K562 (cell line): ENCODE measurements at regions not wholly inside any gene's neighbourhood (a gene's known extent, or its start where the extent isn't known, plus 50 kb on each side); places are given as distances from the start of the nearest gene placed in this dataset.

Source experiments
- ATAC-seq: fragments of 200-7000 bp; cut with Tn5 transposase; 3 replicates; pipeline ENCODE4 v1.9.1; 2020; ENCODE audit warnings: moderate library complexity
- BruUV-seq: library from RNA; stranded (reverse); fragments of 400-500 nt; replicated peaks from 2 replicates; lab custom pipeline; 2021; lab: Mats Ljungman, UMichigan
- CTCF ChIA-PET: fragments of 300-600 bp; formaldehyde crosslinking; extraction: SDS; loops from one replicate; lab custom pipeline; 2021; ENCODE audit warnings: low intra/inter-chr PET ratio; lab: Yijun Ruan, JAX
- POLR2A ChIA-PET: fragments of 300-600, 350-650 bp; sonication (Branson Sonifier 250); formaldehyde crosslinking; extraction: SDS; loops from one replicate; lab custom pipeline; 2021; ENCODE audit warnings: antibody characterized with exemption, inconsistent platforms; lab: Yijun Ruan, JAX
- DNase-seq, 4 experiments: peaks; one replicate each; pipeline versions ENCODE4 v3.0.0 to v3.0.0-alpha.2; 2011 to 2018; ENCODE audit warnings: low spot score in 3 of 4, mixed read lengths in 3 of 4; ENCODE audit errors: extremely low read depth in 1 of 4
- FAIRE-seq: peaks from 2 replicates; lab custom pipeline; 2011; peaks lifted over from hg19 to GRCh38; lab: Jason Lieb, UNC
- H2AFZ ChIP-seq: 2 replicates; pipeline ENCODE4 v1.6.0; 2011; ENCODE audit warnings: low read depth, low read length, control low read depth, inconsistent platforms
- H3K27ac ChIP-seq: fragments of 200-600 bp; 3 replicates; pipeline ENCODE4 v1.8.0; 2011; ENCODE audit warnings: low read depth, mild to moderate bottlenecking, control low read depth, inconsistent platforms, low read length, moderate library complexity, mixed read lengths; ENCODE audit errors: extremely low read depth
- H3K27me3 ChIP-seq, 2 experiments: fragments of 300-600 bp in 1 of 2; 2 replicates in 1 of 2; 3 replicates in 1 of 2; pipeline versions ENCODE4 v1.6.0 to v1.8.0; 2011; ENCODE audit warnings: inconsistent platforms in 2 of 2, low read length in 2 of 2, mild to moderate bottlenecking in 1 of 2, mixed read lengths in 1 of 2, moderate library complexity in 1 of 2; ENCODE audit not compliant: control insufficient read depth in 2 of 2, insufficient read depth in 2 of 2
- H3K36me3 ChIP-seq: fragments of 300-600 bp; 3 replicates; pipeline ENCODE4 v1.8.0; 2011; ENCODE audit warnings: mild to moderate bottlenecking, low read length, inconsistent platforms; ENCODE audit not compliant: control insufficient read depth, insufficient read depth
- H3K4me1 ChIP-seq, 2 experiments: fragments of 200-600 bp in 1 of 2; replicated peaks in 1 of 2; 2 replicates in 1 of 2; 3 replicates in 1 of 2; pipeline versions ENCODE4 v1.5.1 to v1.8.0; 2011; ENCODE audit warnings: inconsistent platforms in 2 of 2, low read length in 2 of 2, mild to moderate bottlenecking in 1 of 2, mixed read lengths in 1 of 2, moderate library complexity in 1 of 2; ENCODE audit not compliant: control insufficient read depth in 2 of 2, insufficient read depth in 2 of 2
- H3K4me2 ChIP-seq: 2 replicates; pipeline ENCODE4 v1.6.1; 2011; ENCODE audit warnings: low read length, control low read depth, inconsistent platforms, mixed read lengths; ENCODE audit not compliant: insufficient read depth
- H3K4me3 ChIP-seq: fragments of 200-600 bp; sonication (generic), shearing (Covaris generic); 2 replicates; pipeline ENCODE4 v1.5.1; 2016; ENCODE audit warnings: control low read depth, inconsistent platforms
- H3K79me2 ChIP-seq: fragments of 200-600 bp; 3 replicates; pipeline ENCODE4 v1.8.0; 2011; ENCODE audit warnings: low read length, inconsistent platforms; ENCODE audit not compliant: control insufficient read depth, insufficient read depth
- H3K9ac ChIP-seq, 2 experiments: 2 replicates each; pipeline versions ENCODE4 v1.6.0 to v1.6.1; 2011; ENCODE audit warnings: low read depth in 2 of 2, low read length in 2 of 2, control low read depth in 1 of 2, inconsistent platforms in 1 of 2, mild to moderate bottlenecking in 1 of 2, mixed read lengths in 1 of 2; ENCODE audit not compliant: insufficient read depth in 1 of 2
- H3K9me1 ChIP-seq: one replicate; pipeline ENCODE4 v1.6.0; 2011; ENCODE audit warnings: inconsistent platforms, mild to moderate bottlenecking, low read length, moderate library complexity; ENCODE audit not compliant: control insufficient read depth, insufficient read depth
- H3K9me3 ChIP-seq: replicated peaks from 2 replicates; pipeline ENCODE4 v1.5.1; 2011; ENCODE audit warnings: low read depth, low read length, inconsistent platforms; ENCODE audit not compliant: control insufficient read depth, insufficient read depth
- H4K20me1 ChIP-seq: replicated peaks from 2 replicates; pipeline ENCODE4 v1.6.1; 2011; ENCODE audit warnings: low read length, inconsistent platforms, mixed read lengths; ENCODE audit not compliant: control insufficient read depth, insufficient read depth
- BDP1 ChIP-seq: IDR thresholded peaks from 3 replicates; pipeline ENCODE4 v1.6.1; 2011; ENCODE audit not compliant: insufficient read length, insufficient read depth
- KAT8 ChIP-seq: fragments of 450-650 bp; IDR thresholded peaks from 2 replicates; pipeline ENCODE4 v1.6.1; 2016; ENCODE audit warnings: low read depth, mild to moderate bottlenecking
- KDM5B ChIP-seq: fragments of 200-600 bp; sonication (generic); IDR thresholded peaks from 2 replicates; pipeline ENCODE4 v1.6.1; 2012; ENCODE audit warnings: low read depth, mild to moderate bottlenecking, moderate library complexity, low read length, control low read depth, inconsistent platforms; ENCODE audit not compliant: insufficient replicate concordance
- MAFG ChIP-seq: fragments of 450-650 bp; conservative IDR thresholded peaks from 2 replicates; pipeline ENCODE4 v1.6.1; 2016; ENCODE audit warnings: missing genetic modification characterization, missing compliant biosample characterization
- MITF ChIP-seq: IDR thresholded peaks from 2 replicates; pipeline ENCODE4 v1.6.1; 2014; ENCODE audit warnings: antibody characterized with exemption
- MLX ChIP-seq, 2 experiments: fragments of 450-650 bp in 1 of 2; sonication (generic) in 1 of 2; formaldehyde crosslinking; conservative IDR thresholded peaks; 2 replicates each; pipeline versions ENCODE4 v1.4.0 to v1.8.1; 2020 to 2022; ENCODE audit warnings: mild to moderate bottlenecking in 1 of 2, missing genetic modification reagents in 1 of 2
- NCOR1 ChIP-seq: fragments of 450-650 bp; IDR thresholded peaks from 2 replicates; pipeline ENCODE4 v1.6.1; 2016; ENCODE audit warnings: mild to moderate bottlenecking, moderate library complexity
- NR4A1 ChIP-seq, 2 experiments: fragments of 250-450 bp in 1 of 2; fragments of 450-650 bp in 1 of 2; sonication (Bioruptor Pico) in 1 of 2; IDR thresholded peaks; 2 replicates each; pipeline versions ENCODE4 v1.4.0 to v1.6.1; 2016 to 2020; ENCODE audit warnings: mild to moderate bottlenecking in 2 of 2, missing compliant biosample characterization in 1 of 2, missing genetic modification characterization in 1 of 2, moderate library complexity in 1 of 2
- POU5F1 ChIP-seq: fragments of 150-350 bp; IDR thresholded peaks from 2 replicates; pipeline ENCODE4 v1.6.1; 2014; ENCODE audit warnings: borderline replicate concordance, low read length, low read depth, mild to moderate bottlenecking; ENCODE audit not compliant: partially characterized antibody
- SAFB2 ChIP-seq: fragments of 200-400 bp; formaldehyde crosslinking; IDR thresholded peaks from 2 replicates; pipeline ENCODE4 v1.6.1; 2018; ENCODE audit warnings: borderline replicate concordance, low read length, low read depth, moderate library complexity; ENCODE audit not compliant: severe bottlenecking
- SMARCB1 ChIP-seq: IDR thresholded peaks from 2 replicates; pipeline ENCODE4 v1.6.1; 2011; ENCODE audit warnings: improper control_type of control experiment, low read depth; ENCODE audit not compliant: insufficient read length
- TAF7 ChIP-seq: fragments of 450-650 bp; IDR thresholded peaks from 2 replicates; pipeline ENCODE4 v1.6.1; 2016; ENCODE audit warnings: missing genetic modification characterization, missing compliant biosample characterization
- ZNF408 ChIP-seq: fragments of 250-450 bp; sonication (Bioruptor Pico); IDR thresholded peaks from 2 replicates; pipeline ENCODE4 v1.4.0; 2020; ENCODE audit warnings: low read depth, mild to moderate bottlenecking, moderate library complexity
- ZNF766 ChIP-seq: fragments of 200-800 bp; sonication (Bioruptor generic); conservative IDR thresholded peaks from 2 replicates; pipeline ENCODE4 v1.6.1; 2016; ENCODE audit warnings: missing genetic modification characterization, missing compliant biosample characterization
- ZSCAN29 ChIP-seq: fragments of 450-650 bp; IDR thresholded peaks from 2 replicates; pipeline ENCODE4 v1.6.1; 2017
- WGBS: fragments of 100-300 bp; shearing (Covaris generic); methylation state at CpG from one replicate; pipeline ENCODE4 v1.1.6; 2016; ENCODE audit warnings: low coverage, mixed read lengths; ENCODE audit not compliant: insufficient coverage; ENCODE audit errors: missing lambda C conversion rate; 5-methylcytosine and 5-hydroxymethylcytosine counted together
- in situ Hi-C: fragments of 300-500 bp; cut with MboI; formaldehyde crosslinking; loops from 4 replicates; pipeline ENCODE4 v1.15.0; 2018; ENCODE audit warnings: inconsistent platforms, mixed read lengths
- intact Hi-C: fragments of 100-400 bp; cut with micrococcal nuclease; formaldehyde crosslinking; loops from 2 replicates; pipeline ENCODE4 v1.14.2; 2022

GRCh38 chr18:28781616-28782362 lies 604.9 kb upstream of the CDH2 start (continued):
- TF ChIP-seq MITF (no peak), ZSCAN29 (no peak), KDM5B (no peak)

- no peak overlapping the region for H3K9ac ChIP-seq
- ChIA-PET POLR2A (no interaction called here), CTCF (no interaction called here)
- H3K27me3 ChIP-seq, result no peaks in the 10 kb centered on the region
- H2AFZ ChIP-seq, result no peak overlapping the region
- no TSS peak for BruUV-seq
- H3K79me2 ChIP-seq, result no peaks in the 10 kb centered on the region
- H3K4me1 ChIP-seq, result no peaks in the 10 kb centered on the region
- in situ Hi-C loops (no loop called here), intact Hi-C loops (no loop called here)
- WGBS, result 2% methylated on average over 14 of the region's 14 CpGs
- DNase-seq (no peak), FAIRE-seq (no peak), ATAC-seq (no peak)
- no peaks in the 10 kb centered on the region for H4K20me1 ChIP-seq
- H3K9me1 ChIP-seq, result no peaks in the 10 kb centered on the region
- no peaks in the 10 kb centered on the region for H3K36me3 ChIP-seq
- no peak overlapping the region for H3K4me2 ChIP-seq
- H3K9me3 ChIP-seq, result no peaks in the 10 kb centered on the region; the same call in 1 of the 2 replicates
- no peak overlapping the region for H3K27ac ChIP-seq
- H3K4me3 ChIP-seq, result no peak overlapping the region
- TF ChIP-seq POU5F1, result no peak
- TF ChIP-seq SAFB2, result no peak
- no peak for TF ChIP-seq ZNF766 (CRISPR knock-in tag)
- TF ChIP-seq TAF7, result no peak
- no peak for TF ChIP-seq MAFG (tag)
- no peak for TF ChIP-seq BDP1
- TF ChIP-seq NR4A1 (CRISPR knock-in tag; IDR thresholded peaks at IDR 0.05), result no peak
- TF ChIP-seq NR4A1 (tag; IDR thresholded peaks at IDR 0.05), result no peak
- no peak for TF ChIP-seq NCOR1
- TF ChIP-seq ZNF408 (CRISPR knock-in tag), result no peak
- no peak for TF ChIP-seq MLX (CRISPR knock-in tag; conservative IDR thresholded peaks at IDR 0.05)
- no peak for TF ChIP-seq SMARCB1
- no peak for TF ChIP-seq KAT8
These were observed 601.8 kb upstream of the CDH2 start for GRCh38 chr18:28778706-28779105.
